Midbrain (tissue), 1 donor: ENCODE measurements at regions not wholly inside any gene's neighbourhood (a gene's known extent, or its start where the extent isn't known, plus 50 kb on each side); places are given as distances from the start of the nearest gene placed in this dataset.
"Not testable (repeated sequence)": the region's sequence is repeated elsewhere in the genome, so short reads cannot be mapped to it uniquely, and the experiment has no call there.

Source experiments
- DNase-seq: peaks from one replicate; lab custom pipeline; 2025; lab: John Stamatoyannopoulos, UW

DNA sequence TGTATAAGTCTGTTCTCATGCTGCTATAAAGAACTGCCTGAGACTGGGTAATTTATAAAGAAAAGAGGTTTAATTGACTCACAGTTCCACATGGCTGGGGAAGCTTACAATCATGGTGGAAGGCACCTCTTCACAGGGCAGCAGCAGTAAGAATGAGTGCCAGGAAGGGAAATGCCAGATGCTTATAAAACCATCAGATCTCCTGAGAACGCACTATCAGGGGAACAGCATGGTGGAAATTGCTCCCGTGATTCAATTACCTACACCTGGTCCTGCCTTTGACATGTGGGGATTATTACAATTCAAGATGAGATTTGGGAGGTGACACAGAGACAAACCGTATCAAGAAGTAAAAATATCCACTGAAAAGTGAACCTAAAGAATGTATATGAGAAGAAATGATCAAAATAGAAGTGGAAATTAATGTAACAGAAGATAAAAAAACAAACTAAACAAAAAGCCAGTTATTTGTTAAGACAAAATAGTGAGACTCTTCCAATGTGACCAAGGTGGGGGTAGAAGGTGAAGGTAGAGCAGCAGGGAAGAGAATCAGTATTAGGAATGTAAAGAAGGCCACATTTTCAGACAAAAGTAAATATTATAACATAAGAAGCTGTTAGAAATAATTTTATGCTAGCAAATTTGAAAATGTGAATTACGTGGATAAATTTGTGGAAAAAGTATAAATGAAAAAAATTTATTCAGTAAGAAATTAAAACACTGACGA, 372.9 kb downstream of the NKX6-1 start:
- no peak for DNase-seq

DNA sequence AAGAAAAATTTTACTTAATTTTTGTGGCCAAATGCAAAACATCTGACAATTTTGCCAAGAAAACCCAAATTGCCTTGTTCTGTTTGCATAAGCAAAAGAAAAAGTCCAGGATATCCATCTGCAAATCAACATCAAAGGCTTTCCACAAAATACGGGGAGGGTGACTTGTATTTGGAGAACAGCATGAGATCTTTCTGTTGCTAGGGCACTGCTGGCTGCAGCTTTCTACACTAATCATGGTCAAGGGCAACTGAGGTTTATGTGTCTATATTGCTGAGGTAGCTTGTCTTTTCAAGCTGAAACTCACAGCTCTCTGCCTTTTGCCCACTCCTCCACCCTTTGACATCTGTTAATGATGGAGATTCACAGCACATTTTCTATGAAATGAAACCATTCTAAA, 389.1 kb downstream of the NKX6-1 start:
- no peak for DNase-seq

DNA sequence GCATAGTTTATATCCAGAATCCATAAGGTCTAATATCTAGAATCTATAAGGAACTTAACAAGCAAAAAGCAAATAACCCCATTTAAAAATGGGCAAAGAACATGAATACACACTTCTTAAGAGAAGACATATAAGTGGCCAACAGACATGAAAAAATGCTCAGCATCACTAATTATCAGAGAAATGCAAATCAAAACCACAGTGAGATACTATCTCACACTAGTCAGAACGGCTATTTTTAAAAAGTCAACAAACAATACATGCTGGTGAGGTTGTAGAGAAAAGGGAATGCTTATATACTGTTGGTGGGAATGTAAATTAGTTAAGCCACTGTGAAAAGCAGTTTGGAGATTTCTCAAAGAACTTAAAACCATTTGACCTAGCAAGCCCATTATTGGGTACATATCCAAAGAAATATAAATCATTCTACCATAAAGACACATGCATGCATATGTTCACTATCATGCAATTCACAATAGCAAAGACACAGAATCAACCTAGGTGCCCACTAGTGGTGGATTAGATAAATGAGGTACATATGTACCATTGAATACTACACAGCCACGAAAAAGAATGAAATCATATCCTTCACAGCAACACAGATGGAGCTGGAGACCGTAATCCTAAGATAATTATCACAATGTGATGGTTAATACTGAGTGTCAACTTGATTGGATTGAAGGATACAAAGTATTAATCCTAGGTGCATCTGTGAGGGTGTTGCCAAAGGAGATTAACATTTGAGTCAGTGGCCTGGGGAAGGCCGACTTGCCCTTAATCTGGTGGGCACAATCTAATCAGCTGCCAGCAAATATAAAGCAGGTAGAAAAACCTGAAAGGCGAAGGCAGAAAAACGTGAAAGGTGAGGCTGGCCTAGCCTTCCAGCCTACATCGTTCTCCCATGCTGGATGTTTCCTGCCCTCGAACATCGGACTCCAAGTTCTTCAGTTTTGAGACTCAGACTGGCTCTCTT, 397.2 kb downstream of the NKX6-1 start:
- DNase-seq, result not testable (repeated sequence)

DNA sequence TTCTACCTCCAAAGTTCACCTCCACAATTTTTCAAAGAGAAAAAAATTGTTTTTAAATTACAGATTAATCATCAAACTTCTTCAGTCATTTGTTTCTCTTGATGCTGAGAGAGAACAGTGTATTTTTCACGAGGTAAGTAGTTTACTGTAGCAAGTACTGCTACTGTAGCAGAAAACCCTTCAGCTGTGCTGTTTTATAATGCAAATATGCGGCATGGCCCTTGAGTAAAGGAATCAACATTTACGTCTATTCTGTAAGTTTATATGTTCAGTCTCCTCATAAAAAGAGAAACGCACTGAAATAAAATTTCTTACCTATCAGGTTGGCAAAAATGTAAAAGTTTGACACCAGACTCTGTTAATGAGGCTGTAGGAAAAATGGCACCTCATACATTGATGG, 399.0 kb downstream of the NKX6-1 start:
- DNase-seq, result no peak

DNA sequence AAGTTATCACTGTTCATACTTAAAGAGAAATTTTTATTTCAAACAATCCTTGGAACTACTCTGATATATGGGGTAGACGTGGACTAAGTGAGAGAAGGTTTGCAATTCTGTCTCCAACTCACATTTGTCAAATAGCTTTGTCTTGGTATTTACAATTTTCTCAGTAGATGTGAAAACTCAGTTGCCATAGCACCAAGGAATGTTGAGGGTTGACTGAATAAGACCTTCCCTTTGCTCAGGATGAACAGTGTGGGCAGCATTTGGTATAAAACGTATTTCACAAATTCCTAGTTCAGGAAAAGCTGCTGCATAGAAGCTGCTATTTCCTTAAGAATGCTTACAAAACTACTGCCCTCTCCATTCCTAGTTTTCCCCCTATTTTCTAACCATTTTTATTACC, 399.5 kb downstream of the NKX6-1 start:
- no peak for DNase-seq

DNA sequence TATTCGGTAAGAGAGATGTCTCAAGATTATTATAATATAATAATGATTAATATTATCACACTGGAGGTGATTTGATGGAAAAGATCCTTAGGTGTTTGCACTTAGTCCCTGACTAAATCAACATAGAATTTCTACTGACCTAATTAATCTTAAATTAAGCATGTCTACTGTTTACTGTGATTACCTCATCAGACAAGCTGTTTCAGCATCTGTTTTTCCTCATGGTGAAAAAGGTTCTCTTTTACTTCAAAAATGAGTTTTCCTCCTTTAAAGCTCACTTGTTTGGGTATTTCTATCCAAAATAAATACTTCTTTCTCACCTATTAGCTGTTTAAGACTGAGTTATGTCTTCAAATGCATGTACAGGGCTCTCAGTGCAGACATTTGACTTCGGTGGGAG, 407.8 kb downstream of the NKX6-1 start:
- DNase-seq, result no peak

DNA sequence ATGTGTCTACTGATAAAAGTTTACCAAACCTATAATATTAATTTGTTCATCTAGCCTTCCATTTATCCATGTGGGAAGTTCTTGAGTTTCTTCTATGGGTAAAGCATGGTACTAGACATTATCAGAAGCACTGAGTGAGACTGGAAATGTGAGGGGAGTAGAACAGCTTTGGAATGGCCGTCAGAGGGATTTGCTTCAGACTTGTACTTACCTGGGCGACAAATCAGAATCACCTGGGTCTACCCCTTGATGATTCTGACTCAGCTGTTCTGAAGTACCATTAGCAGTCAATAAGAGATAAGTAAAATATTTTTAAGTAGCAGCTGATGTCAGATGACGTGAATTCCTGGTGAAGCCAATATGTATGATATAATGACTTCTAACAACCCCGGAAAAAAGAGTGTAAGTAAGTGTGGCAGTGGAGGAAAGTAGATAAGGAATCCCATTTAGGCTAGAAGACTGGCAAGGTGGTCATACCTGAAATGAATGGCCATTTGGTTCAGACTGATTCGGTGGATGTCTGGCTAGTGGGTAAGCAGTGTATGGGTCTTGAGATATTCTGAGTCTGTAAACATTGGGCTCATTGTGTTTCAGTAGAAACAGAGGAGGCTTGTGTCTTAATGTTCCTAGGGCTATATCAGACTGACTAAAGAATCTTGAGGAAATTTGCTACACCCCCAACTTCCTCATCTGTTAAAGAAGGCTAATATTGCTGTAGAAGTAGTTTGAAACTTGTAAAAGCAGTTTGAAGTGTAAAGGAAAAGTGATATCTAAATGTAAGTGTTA, 409.2 kb downstream of the NKX6-1 start:
- DNase-seq, result no peak

DNA sequence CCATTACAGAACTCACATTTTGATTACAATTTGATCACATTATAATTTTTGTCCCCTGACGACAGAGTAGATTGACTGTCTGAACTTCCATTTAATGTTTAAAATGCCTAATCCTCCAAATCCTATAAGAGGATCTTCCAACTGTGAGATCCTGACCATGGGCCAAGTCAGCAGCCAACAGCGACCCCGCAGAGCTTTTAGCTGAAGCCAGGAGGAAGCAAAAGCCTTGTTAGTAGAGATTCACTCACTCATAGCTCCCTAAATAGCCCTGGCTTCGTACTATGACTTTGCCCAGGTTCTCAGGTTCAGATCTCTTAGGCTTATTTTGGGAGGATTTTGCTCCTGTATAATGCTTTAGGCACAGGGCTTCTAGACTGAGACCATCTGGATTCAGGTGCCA, 413.1 kb downstream of the NKX6-1 start:
- no peak for DNase-seq

DNA sequence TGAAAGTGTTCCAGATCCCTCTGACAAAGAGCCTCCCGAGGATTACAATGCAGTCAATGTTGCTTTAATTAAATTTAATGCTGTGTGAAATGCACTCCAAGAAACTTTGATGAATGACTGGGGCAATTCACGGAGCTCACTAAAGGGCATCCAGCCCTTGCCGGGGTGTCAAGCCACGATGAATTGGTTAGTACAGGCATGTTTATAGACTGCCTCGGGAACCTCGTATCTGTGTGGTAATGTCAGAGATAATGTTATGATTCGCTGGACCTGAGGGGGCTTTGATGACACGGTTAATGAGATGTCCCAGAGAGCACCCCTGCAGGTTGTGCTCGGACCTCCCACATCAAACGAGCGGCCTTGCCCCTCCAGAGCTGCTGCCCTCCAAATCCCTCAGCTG, 428.8 kb downstream of the NKX6-1 start:
- no peak for DNase-seq

DNA sequence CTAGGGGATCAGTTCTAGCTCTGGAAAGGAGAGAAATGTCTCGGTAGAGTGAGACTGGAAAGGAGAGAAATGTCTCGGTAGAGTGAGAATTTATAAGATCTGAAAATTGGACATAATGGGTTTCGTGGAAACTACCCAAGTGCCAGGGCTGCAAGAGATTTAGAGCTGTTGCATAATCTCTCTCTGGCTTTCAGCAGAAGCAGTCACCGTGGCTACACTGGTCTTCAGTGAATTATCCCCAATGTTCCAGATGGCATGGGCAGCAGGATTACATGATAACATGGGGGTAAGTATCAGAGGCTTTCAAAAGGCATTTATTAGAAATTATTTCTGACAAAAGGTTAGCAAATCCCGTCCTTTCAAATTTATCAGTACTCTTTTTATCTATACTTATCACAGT, 435.5 kb downstream of the NKX6-1 start:
- no peak for DNase-seq

DNA sequence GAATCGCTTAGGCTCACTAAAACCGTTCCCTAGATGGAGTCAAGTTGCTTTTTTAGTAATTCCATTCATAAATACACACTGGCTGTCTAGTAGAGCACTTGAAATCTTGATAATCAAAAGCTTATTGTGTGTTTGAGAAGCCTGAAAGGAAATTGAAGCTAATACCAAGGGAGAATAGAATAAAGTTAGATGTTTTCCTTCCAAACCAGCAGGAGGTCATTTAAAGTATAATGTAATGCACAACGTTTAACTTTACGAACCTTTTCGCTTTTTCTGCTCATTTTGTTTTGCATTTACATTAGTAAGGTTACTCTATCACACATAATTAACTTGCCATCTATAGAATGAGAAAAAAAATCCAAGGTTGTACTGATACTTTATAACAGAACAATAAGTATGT, 440.9 kb downstream of the NKX6-1 start:
- no peak for DNase-seq

DNA sequence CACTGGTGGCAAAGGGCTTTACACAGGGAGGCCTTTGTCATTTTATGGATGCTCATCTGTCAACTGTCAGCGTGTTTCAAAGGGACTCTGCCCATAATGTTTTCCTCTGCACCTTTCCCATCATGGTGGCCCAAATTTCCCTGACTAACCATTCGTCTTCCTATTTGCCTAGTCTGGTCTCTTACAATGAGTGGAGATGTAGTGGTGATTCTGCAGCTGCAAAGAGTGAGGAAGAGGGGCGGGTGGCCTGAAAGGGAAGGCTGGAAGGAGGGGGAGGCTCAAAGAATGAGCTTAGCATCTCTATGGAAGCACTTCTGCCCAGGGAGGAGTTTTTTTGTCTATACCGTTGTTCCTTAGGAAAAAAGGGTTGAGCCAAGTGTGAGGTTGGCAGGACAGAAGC, 447.5 kb downstream of the NKX6-1 start:
- DNase-seq, result no peak

DNA sequence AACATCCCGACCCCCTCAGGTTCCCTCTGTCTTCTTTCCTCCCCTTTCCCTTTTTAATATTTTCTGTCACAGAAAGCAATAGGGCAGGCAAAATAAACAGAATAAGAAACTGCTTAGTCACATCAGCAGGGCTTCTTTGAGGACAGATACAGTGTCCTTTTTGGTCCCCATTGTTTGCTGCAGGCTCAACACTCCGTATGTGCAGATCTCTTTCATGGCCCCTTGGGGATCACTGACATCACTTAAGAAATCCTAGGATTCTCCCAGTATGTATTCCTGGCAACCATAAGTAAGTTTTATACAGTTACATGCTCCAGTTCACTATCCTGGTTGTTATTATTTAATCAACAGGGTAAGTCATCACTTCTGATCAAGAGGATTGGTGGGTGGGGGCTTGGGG, 448.0 kb downstream of the NKX6-1 start:
- DNase-seq, result no peak

DNA sequence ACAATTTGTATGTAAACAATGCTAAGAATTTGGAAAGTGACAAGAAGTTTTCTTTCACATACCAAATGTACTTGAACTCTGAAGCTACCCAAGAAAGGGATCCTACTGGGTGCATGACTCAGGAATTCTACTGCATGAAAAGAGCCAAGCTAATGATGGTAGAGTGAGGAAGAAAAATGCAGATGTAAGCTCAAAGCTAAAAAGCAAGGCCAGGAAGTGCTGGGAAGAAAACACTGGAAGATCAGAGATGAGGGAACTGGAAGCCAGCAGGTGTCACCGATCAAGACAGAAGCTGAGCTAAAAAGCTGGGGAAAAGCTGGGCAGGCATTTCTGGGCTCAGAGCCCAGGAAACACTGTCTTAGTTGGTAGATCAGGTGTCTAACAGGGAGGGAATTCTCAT, 449.1 kb downstream of the NKX6-1 start:
- no peak for DNase-seq

DNA sequence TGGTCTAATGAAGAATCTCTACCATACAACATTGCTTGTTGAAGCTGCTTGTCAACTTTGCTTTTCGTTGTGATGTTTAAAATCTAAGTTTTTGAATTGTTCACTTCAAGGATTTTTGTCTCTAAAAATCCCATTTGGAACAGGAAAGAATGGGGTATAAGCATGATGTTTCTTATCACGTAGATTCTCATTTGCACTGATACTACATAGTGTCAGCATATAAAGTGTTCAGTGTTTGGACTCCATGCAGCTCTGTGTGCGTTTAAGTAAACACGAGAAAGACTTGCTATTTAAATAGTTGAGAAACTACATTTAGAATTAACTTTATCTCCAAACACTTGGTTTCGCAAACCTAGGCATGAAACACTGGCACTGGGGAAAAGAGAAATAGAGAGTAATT, 452.5 kb downstream of the NKX6-1 start:
- DNase-seq, result no peak

DNA sequence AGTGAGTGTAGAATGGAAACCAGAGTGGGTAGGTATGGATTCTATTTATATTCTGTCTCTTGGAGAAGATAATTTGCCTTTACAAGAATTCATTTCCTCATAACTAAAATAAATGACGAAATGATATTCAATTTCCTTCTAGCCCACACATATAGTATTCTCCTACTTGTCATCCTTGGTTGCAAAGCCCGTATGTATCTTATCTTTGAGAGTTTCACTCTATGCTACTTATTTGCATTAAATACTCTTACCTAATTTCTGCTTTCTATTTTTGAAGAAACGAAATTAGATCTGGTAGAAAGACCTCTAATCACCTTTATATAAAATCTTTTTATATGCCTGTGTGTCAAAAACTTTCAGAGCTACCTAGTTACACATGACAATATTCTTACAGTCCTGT, 457.7 kb downstream of the NKX6-1 start:
- DNase-seq, result no peak

DNA sequence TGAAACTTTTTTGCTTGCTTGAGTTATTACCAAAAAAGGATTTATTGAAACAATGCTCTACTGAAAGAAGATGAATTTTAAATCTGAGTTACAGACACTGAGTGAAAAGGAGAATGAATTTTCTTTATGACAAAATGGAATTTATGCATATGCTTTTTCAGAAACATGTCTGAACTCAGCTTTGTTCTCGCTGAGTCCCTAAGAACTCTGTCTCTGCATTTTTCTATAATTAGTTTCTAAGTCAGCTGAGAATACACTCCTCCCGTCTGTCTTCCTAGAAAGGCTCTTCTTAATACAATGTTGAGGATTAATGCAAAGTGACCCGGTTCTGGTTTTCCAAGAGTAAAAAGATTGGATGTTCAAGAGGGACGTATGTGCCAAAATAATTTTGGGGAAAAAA, 463.5 kb downstream of the NKX6-1 start:
- DNase-seq, result no peak

DNA sequence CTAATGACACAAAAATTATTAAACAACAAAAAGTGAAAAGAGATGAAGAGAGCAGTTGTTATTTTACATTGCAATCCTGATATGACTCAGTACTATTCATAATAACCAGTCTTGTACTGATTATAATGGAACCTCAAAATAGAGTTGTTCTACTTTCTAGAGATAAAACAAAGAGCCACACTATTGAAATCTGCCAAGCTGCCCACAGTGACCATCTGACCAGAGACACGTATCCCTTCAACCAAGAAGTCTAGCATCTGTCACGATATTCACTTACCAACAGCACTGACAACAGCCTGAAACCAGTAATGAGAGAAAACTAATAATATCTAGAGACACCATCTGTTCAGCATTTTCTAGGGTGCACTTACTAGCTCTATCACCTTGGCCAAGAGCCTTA, 466.7 kb downstream of the NKX6-1 start:
- no peak for DNase-seq

DNA sequence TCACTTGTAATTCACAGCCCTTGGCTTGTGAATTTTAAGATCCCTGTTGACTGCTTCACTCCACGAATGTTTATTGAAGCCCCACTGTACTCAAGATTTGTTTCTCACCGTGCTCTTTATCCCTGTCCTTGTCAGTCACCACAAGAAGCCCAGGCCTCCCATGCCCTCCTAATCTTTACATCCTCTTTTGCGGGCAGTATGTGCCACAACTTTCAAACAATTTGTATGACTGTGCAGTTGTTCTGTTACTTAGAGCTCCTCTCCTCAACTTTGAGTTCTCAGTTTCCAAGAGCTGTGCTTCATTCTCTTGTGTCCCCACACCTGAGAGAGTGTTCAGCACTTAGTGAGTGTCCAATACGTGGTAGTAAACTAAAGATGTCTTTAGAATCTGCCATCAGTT, 467.7 kb downstream of the NKX6-1 start:
- DNase-seq, result no peak

DNA sequence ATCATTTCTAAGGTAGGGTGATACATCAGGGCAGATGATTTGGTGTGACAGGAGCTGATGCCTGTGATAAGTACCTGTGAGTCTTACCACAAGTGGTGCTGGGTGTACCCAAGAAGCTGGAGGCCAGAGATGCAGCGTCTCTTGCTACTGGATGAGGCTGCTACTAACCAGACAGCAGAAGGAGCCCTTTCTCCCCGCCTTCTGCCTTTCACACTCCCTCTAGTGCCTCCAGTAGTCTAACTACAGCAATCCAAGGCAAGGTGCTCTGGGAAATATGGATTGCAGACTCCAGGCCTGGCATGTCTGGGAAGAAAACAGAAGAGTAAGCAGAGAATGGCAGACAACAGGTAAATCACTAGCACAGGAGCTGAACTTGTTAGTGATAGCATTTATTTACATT, 470.8 kb downstream of the NKX6-1 start:
- DNase-seq, result no peak

DNA sequence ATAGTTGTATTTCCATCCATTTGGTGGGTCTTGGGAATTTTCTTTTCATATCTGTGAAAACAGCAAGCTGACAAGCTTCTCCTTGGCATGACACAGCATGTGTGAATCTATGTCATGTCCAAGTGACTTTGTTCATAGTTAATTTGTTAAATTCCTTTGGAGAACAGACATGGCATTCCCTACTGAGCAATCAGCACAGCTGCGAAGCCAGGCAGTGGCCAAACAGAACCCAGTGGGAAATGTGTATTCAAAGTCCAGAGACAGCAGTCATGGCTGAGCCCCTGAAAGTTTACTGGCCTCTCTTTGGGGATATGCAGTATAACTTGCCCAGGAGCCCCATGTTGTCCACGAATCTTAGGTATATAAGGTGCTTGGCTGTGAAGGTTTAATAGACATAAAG, 474.7 kb downstream of the NKX6-1 start:
- no peak for DNase-seq

DNA sequence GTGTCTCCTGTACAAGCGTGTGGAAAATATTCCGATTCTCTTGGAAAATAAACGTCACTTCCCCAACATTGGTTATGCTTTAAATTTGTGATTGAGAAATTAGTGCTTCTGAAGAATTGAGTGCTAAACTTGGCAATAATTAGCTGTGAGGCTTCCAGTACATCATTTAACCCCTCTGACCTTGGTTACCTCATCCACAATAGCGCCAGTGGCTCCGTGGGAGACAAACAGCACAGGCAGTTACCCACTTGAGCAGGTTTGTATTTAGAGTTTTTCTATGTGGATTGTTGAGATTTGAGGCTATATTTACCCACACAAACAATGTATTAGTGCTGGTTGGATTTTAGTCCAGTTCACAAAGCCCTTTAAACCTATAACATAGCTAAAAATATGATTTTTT, 476.5 kb downstream of the NKX6-1 start:
- DNase-seq, result no peak

DNA sequence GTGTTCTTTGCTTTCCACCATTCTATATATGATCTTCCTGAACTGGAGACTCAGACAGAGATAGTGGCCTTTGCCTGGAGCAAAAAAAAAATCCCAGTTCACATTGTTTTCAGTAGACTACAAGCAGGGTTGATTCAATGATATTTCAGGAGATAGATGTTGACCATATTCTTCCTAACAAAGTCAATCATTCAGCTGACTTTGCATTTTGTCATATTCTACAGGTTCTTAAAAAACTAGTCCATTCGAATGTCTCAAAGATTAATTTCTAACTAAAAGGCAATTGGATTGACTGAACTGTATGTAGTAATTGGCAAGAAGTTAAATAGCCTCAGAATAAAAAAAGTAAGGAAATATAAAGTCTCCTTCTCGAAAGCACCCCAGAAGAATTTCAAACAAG, 479.5 kb downstream of the NKX6-1 start:
- DNase-seq, result no peak
